ENCODE measurements at regions not wholly inside any gene's neighbourhood (a gene's known extent, or its start where the extent isn't known, plus 50 kb on each side); places are given as distances from the start of the nearest gene placed in this dataset.

- no peaks in the 10 kb centered on the region for H3K9me3 Mint-ChIP-seq
- no peak overlapping the region for H3K27ac Mint-ChIP-seq
- no peaks in the 10 kb centered on the region for H3K27me3 Mint-ChIP-seq
- H3K4me3 Mint-ChIP-seq: no peak overlapping the region
- no peaks in the 10 kb centered on the region for H3K36me3 Mint-ChIP-seq (ENCODE audit: low read depth)
- no peaks in the 10 kb centered on the region for H3K4me1 Mint-ChIP-seq
- no peak for DNase-seq
- ATAC-seq: no peak
These were observed 397.6 kb upstream of the IRX4 start for GRCh38 chr5:2280318-2280717.

GRCh38 chr5:2278825-2279456 is 396.2 kb upstream of the IRX4 start:
- ATAC-seq (no peak), DNase-seq (no peak)
- Mint-ChIP-seq H3K9me3 (no peaks in the 10 kb centered on the region), H3K4me3 (no peak overlapping the region), H3K4me1 (no peaks in the 10 kb centered on the region), H3K27ac (no peak overlapping the region), H3K27me3 (no peaks in the 10 kb centered on the region), H3K36me3 (ENCODE audit: low read depth) (no peaks in the 10 kb centered on the region)

- no peak overlapping the region for H3K4me3 Mint-ChIP-seq
- ATAC-seq: no peak
- no peaks in the 10 kb centered on the region for H3K4me1 Mint-ChIP-seq
These were observed 395.2 kb upstream of the IRX4 start for GRCh38 chr5:2277886-2278285.

GRCh38 chr5:2276101-2276500 is 393.4 kb upstream of the IRX4 start:
- no peak overlapping the region for H3K4me3 Mint-ChIP-seq
- no peak for ATAC-seq
- no peak overlapping the region for H3K27ac Mint-ChIP-seq
- no peaks in the 10 kb centered on the region for H3K9me3 Mint-ChIP-seq
- DNase-seq: no peak
- H3K4me1 Mint-ChIP-seq: no peaks in the 10 kb centered on the region
- H3K27me3 Mint-ChIP-seq: no peaks in the 10 kb centered on the region
- no peaks in the 10 kb centered on the region for H3K36me3 Mint-ChIP-seq (ENCODE audit: low read depth)

More at GRCh38 chr5:2277886-2278285, 395.2 kb upstream of the IRX4 start:
- no peaks in the 10 kb centered on the region for H3K9me3 Mint-ChIP-seq
- no peaks in the 10 kb centered on the region for H3K27me3 Mint-ChIP-seq
- H3K36me3 Mint-ChIP-seq (ENCODE audit: low read depth): no peaks in the 10 kb centered on the region
- H3K27ac Mint-ChIP-seq: no peak overlapping the region
- no peak for DNase-seq

GRCh38 chr5:2272755-2273154 is 390.0 kb upstream of the IRX4 start:
- Mint-ChIP-seq H3K27ac (no peak overlapping the region), H3K4me3 (no peak overlapping the region), H3K36me3 (ENCODE audit: low read depth) (no peaks in the 10 kb centered on the region), H3K27me3 (peaks cover 8% of the 10 kb centered on the region), H3K9me3 (no peaks in the 10 kb centered on the region), H3K4me1 (no peaks in the 10 kb centered on the region)
- DNase-seq (no peak), ATAC-seq (no peak)

GRCh38 chr5:2272039-2272438 is 389.3 kb upstream of the IRX4 start:
- Mint-ChIP-seq H3K27ac (no peak overlapping the region), H3K9me3 (no peaks in the 10 kb centered on the region), H3K27me3 (peaks cover 8% of the 10 kb centered on the region), H3K4me3 (no peak overlapping the region), H3K4me1 (no peaks in the 10 kb centered on the region), H3K36me3 (ENCODE audit: low read depth) (no peaks in the 10 kb centered on the region)
- DNase-seq (no peak), ATAC-seq (no peak)

- H3K27me3 Mint-ChIP-seq: peaks cover 8% of the 10 kb centered on the region
- H3K4me1 Mint-ChIP-seq: no peaks in the 10 kb centered on the region
- ATAC-seq (no peak), DNase-seq (no peak)
- H3K4me3 Mint-ChIP-seq: no peak overlapping the region
- no peak overlapping the region for H3K27ac Mint-ChIP-seq
- H3K9me3 Mint-ChIP-seq: no peaks in the 10 kb centered on the region
- no peaks in the 10 kb centered on the region for H3K36me3 Mint-ChIP-seq (ENCODE audit: low read depth)
These were observed 388.6 kb upstream of the IRX4 start for GRCh38 chr5:2271316-2271715.

- no peak for ATAC-seq
- H3K27ac Mint-ChIP-seq: no peak overlapping the region
- DNase-seq: no peak
- no peaks in the 10 kb centered on the region for H3K9me3 Mint-ChIP-seq
- H3K27me3 Mint-ChIP-seq: peaks cover 8% of the 10 kb centered on the region
- H3K36me3 Mint-ChIP-seq (ENCODE audit: low read depth): no peaks in the 10 kb centered on the region
- H3K4me3 Mint-ChIP-seq: no peak overlapping the region
- no peaks in the 10 kb centered on the region for H3K4me1 Mint-ChIP-seq
These were observed 387.7 kb upstream of the IRX4 start for GRCh38 chr5:2270467-2270866.

- H3K4me1 Mint-ChIP-seq: no peaks in the 10 kb centered on the region
- H3K27ac Mint-ChIP-seq: no peak overlapping the region
- peaks cover 8% of the 10 kb centered on the region for H3K27me3 Mint-ChIP-seq
- no peak overlapping the region for H3K4me3 Mint-ChIP-seq
- H3K9me3 Mint-ChIP-seq: no peaks in the 10 kb centered on the region
- ATAC-seq (no peak), DNase-seq (no peak)
- H3K36me3 Mint-ChIP-seq (ENCODE audit: low read depth): no peaks in the 10 kb centered on the region
These were observed 386.9 kb upstream of the IRX4 start for GRCh38 chr5:2269656-2270055.

GRCh38 chr5:2267991-2268390 is 385.3 kb upstream of the IRX4 start:
- H3K4me3 Mint-ChIP-seq: no peak overlapping the region
- H3K36me3 Mint-ChIP-seq (ENCODE audit: low read depth): no peaks in the 10 kb centered on the region
- DNase-seq (no peak), ATAC-seq (no peak)
- H3K9me3 Mint-ChIP-seq: no peaks in the 10 kb centered on the region
- peaks cover 8% of the 10 kb centered on the region for H3K27me3 Mint-ChIP-seq
- no peaks in the 10 kb centered on the region for H3K4me1 Mint-ChIP-seq
- no peak overlapping the region for H3K27ac Mint-ChIP-seq

- H3K27ac Mint-ChIP-seq: no peak overlapping the region
- H3K36me3 Mint-ChIP-seq (ENCODE audit: low read depth): no peaks in the 10 kb centered on the region
- no peaks in the 10 kb centered on the region for H3K9me3 Mint-ChIP-seq
- H3K27me3 Mint-ChIP-seq: peaks cover 8% of the 10 kb centered on the region
- no peak for ATAC-seq
- no peaks in the 10 kb centered on the region for H3K4me1 Mint-ChIP-seq
- no peak for DNase-seq
- no peak overlapping the region for H3K4me3 Mint-ChIP-seq
These were observed 384.0 kb upstream of the IRX4 start for GRCh38 chr5:2266641-2267240.

- no peaks in the 10 kb centered on the region for H3K4me1 Mint-ChIP-seq
- H3K9me3 Mint-ChIP-seq: no peaks in the 10 kb centered on the region
These were observed 382.6 kb upstream of the IRX4 start for GRCh38 chr5:2265341-2265740.

GRCh38 chr5:2263763-2264162 is 381.0 kb upstream of the IRX4 start:
- ATAC-seq (no peak), DNase-seq (no peak)
- H3K4me1 Mint-ChIP-seq: no peaks in the 10 kb centered on the region
- H3K36me3 Mint-ChIP-seq (ENCODE audit: low read depth): no peaks in the 10 kb centered on the region
- no peak overlapping the region for H3K27ac Mint-ChIP-seq
- H3K4me3 Mint-ChIP-seq: no peak overlapping the region
- peaks cover 3% of the 10 kb centered on the region for H3K27me3 Mint-ChIP-seq
- H3K9me3 Mint-ChIP-seq: no peaks in the 10 kb centered on the region

More at GRCh38 chr5:2265341-2265740, 382.6 kb upstream of the IRX4 start:
- H3K4me3 Mint-ChIP-seq: no peak overlapping the region
- no peak overlapping the region for H3K27ac Mint-ChIP-seq
- no peak for ATAC-seq
- no peaks in the 10 kb centered on the region for H3K36me3 Mint-ChIP-seq (ENCODE audit: low read depth)
- DNase-seq: no peak
- peaks cover 8% of the 10 kb centered on the region for H3K27me3 Mint-ChIP-seq

- no peaks in the 10 kb centered on the region for H3K9me3 Mint-ChIP-seq
- no peaks in the 10 kb centered on the region for H3K36me3 Mint-ChIP-seq (ENCODE audit: low read depth)
- no peaks in the 10 kb centered on the region for H3K4me1 Mint-ChIP-seq
- H3K27ac Mint-ChIP-seq: no peak overlapping the region
- ATAC-seq: no peak
- H3K4me3 Mint-ChIP-seq: no peak overlapping the region
- no peak for DNase-seq
- no peaks in the 10 kb centered on the region for H3K27me3 Mint-ChIP-seq
These were observed 379.9 kb upstream of the IRX4 start for GRCh38 chr5:2262620-2263019.

- ATAC-seq: no peak
- H3K27me3 Mint-ChIP-seq: no peaks in the 10 kb centered on the region
- no peaks in the 10 kb centered on the region for H3K36me3 Mint-ChIP-seq (ENCODE audit: low read depth)
- DNase-seq: no peak
- no peaks in the 10 kb centered on the region for H3K4me1 Mint-ChIP-seq
- H3K27ac Mint-ChIP-seq: no peak overlapping the region
- H3K4me3 Mint-ChIP-seq: no peak overlapping the region
- no peaks in the 10 kb centered on the region for H3K9me3 Mint-ChIP-seq
These were observed 378.4 kb upstream of the IRX4 start for GRCh38 chr5:2261004-2261703.
